HepG2 (cell line): ENCODE measurements at regions not wholly inside any gene's neighbourhood (a gene's known extent, or its start where the extent isn't known, plus 50 kb on each side); places are given as distances from the start of the nearest gene placed in this dataset.

Experiments used
- CREM ChIP-seq, 2 experiments: sonication (generic) in 1 of 2; formaldehyde crosslinking in 1 of 2; IDR thresholded peaks; 2 replicates each; pipeline versions ENCODE4 v1.4.0 to v1.6.1; 2016 to 2020; ENCODE audit warnings: antibody characterized with exemption in 1 of 2, mild to moderate bottlenecking in 1 of 2, missing genetic modification reagents in 1 of 2
- DMAP1 ChIP-seq: IDR thresholded peaks from 2 replicates; pipeline ENCODE4 v1.6.1; 2016
- HNF4A ChIP-seq: sonication (generic); formaldehyde crosslinking; IDR thresholded peaks from 2 replicates; pipeline ENCODE4 v1.4.0; 2020; ENCODE audit warnings: missing genetic modification reagents
- RORA ChIP-seq: sonication (generic); formaldehyde crosslinking; IDR thresholded peaks from 2 replicates; pipeline ENCODE4 v1.5.0; 2020; ENCODE audit warnings: mild to moderate bottlenecking, missing genetic modification reagents, moderate library complexity
- ZMYM4 ChIP-seq: sonication (generic); formaldehyde crosslinking; IDR thresholded peaks from 2 replicates; pipeline ENCODE4 v1.8.1; 2023; ENCODE audit warnings: mild to moderate bottlenecking, missing genetic modification reagents
- ZNF235 ChIP-seq: sonication (generic); formaldehyde crosslinking; IDR thresholded peaks from 2 replicates; pipeline ENCODE4 v1.8.1; 2023; ENCODE audit warnings: mild to moderate bottlenecking, missing genetic modification reagents, borderline replicate concordance
- TF ChIP-seq, protein P1 (sequence below): IDR thresholded peaks from 2 replicates; pipeline ENCODE4 v1.6.1; 2016; ENCODE audit warnings: low read depth, missing genetic modification reagents, missing compliant biosample characterization
- TF ChIP-seq, protein P2 (sequence below): sonication (generic); formaldehyde crosslinking; IDR thresholded peaks from 2 replicates; pipeline ENCODE4 v1.4.0; 2020; ENCODE audit warnings: missing genetic modification reagents
- TF ChIP-seq, protein P3 (sequence below): fragments of 450-650 bp; IDR thresholded peaks from 2 replicates; pipeline ENCODE4 v1.6.1; 2017; ENCODE audit warnings: mild to moderate bottlenecking
- TF ChIP-seq, protein P4 (sequence below): sonication (generic); formaldehyde crosslinking; IDR thresholded peaks from 2 replicates; pipeline ENCODE4 v1.9.0; 2021; ENCODE audit warnings: mild to moderate bottlenecking, missing genetic modification reagents

DNA sequence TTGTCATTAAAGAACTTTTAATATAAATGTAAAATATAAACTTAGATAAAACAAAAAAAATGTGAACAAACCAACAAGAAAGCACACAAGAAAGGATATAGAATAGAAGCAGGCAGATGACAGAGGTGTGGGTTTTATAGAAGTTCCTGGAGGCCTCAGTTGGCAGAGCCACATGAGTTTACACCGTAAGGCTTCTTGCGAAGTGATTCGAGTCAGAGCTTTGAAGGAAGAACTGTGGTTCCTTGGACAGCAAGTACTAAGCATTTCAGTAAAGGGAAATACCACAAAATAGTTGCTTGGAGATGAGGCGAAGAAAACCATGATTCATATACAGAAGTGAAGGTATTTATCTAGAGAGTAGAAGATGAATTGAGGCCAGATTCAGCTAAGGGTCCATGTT is 207.9 kb upstream of the EYA4 start (continued):
- no peak for TF ChIP-seq ZNF235 (CRISPR knock-in tag)
- no peak for TF ChIP-seq RORA (CRISPR knock-in tag)
- no peak for TF ChIP-seq DMAP1 (CRISPR knock-in tag)
- TF ChIP-seq, protein P1, sequence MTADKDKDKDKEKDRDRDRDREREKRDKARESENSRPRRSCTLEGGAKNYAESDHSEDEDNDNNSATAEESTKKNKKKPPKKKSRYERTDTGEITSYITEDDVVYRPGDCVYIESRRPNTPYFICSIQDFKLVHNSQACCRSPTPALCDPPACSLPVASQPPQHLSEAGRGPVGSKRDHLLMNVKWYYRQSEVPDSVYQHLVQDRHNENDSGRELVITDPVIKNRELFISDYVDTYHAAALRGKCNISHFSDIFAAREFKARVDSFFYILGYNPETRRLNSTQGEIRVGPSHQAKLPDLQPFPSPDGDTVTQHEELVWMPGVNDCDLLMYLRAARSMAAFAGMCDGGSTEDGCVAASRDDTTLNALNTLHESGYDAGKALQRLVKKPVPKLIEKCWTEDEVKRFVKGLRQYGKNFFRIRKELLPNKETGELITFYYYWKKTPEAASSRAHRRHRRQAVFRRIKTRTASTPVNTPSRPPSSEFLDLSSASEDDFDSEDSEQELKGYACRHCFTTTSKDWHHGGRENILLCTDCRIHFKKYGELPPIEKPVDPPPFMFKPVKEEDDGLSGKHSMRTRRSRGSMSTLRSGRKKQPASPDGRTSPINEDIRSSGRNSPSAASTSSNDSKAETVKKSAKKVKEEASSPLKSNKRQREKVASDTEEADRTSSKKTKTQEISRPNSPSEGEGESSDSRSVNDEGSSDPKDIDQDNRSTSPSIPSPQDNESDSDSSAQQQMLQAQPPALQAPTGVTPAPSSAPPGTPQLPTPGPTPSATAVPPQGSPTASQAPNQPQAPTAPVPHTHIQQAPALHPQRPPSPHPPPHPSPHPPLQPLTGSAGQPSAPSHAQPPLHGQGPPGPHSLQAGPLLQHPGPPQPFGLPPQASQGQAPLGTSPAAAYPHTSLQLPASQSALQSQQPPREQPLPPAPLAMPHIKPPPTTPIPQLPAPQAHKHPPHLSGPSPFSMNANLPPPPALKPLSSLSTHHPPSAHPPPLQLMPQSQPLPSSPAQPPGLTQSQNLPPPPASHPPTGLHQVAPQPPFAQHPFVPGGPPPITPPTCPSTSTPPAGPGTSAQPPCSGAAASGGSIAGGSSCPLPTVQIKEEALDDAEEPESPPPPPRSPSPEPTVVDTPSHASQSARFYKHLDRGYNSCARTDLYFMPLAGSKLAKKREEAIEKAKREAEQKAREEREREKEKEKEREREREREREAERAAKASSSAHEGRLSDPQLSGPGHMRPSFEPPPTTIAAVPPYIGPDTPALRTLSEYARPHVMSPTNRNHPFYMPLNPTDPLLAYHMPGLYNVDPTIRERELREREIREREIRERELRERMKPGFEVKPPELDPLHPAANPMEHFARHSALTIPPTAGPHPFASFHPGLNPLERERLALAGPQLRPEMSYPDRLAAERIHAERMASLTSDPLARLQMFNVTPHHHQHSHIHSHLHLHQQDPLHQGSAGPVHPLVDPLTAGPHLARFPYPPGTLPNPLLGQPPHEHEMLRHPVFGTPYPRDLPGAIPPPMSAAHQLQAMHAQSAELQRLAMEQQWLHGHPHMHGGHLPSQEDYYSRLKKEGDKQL (CRISPR knock-in tag), result no peak
- no peak for TF ChIP-seq HNF4A (CRISPR knock-in tag)
- TF ChIP-seq CREM (IDR thresholded peaks at IDR 0.05), result no peak
- TF ChIP-seq CREM (CRISPR knock-in tag; IDR thresholded peaks at IDR 0.05), result no peak
- TF ChIP-seq, protein P2, sequence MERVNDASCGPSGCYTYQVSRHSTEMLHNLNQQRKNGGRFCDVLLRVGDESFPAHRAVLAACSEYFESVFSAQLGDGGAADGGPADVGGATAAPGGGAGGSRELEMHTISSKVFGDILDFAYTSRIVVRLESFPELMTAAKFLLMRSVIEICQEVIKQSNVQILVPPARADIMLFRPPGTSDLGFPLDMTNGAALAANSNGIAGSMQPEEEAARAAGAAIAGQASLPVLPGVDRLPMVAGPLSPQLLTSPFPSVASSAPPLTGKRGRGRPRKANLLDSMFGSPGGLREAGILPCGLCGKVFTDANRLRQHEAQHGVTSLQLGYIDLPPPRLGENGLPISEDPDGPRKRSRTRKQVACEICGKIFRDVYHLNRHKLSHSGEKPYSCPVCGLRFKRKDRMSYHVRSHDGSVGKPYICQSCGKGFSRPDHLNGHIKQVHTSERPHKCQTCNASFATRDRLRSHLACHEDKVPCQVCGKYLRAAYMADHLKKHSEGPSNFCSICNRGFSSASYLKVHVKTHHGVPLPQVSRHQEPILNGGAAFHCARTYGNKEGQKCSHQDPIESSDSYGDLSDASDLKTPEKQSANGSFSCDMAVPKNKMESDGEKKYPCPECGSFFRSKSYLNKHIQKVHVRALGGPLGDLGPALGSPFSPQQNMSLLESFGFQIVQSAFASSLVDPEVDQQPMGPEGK (CRISPR knock-in tag), result no peak
- TF ChIP-seq, protein P3, sequence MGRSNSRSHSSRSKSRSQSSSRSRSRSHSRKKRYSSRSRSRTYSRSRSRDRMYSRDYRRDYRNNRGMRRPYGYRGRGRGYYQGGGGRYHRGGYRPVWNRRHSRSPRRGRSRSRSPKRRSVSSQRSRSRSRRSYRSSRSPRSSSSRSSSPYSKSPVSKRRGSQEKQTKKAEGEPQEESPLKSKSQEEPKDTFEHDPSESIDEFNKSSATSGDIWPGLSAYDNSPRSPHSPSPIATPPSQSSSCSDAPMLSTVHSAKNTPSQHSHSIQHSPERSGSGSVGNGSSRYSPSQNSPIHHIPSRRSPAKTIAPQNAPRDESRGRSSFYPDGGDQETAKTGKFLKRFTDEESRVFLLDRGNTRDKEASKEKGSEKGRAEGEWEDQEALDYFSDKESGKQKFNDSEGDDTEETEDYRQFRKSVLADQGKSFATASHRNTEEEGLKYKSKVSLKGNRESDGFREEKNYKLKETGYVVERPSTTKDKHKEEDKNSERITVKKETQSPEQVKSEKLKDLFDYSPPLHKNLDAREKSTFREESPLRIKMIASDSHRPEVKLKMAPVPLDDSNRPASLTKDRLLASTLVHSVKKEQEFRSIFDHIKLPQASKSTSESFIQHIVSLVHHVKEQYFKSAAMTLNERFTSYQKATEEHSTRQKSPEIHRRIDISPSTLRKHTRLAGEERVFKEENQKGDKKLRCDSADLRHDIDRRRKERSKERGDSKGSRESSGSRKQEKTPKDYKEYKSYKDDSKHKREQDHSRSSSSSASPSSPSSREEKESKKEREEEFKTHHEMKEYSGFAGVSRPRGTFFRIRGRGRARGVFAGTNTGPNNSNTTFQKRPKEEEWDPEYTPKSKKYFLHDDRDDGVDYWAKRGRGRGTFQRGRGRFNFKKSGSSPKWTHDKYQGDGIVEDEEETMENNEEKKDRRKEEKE, result no peak
- TF ChIP-seq ZMYM4 (CRISPR knock-in tag), result no peak
- TF ChIP-seq, protein P4, sequence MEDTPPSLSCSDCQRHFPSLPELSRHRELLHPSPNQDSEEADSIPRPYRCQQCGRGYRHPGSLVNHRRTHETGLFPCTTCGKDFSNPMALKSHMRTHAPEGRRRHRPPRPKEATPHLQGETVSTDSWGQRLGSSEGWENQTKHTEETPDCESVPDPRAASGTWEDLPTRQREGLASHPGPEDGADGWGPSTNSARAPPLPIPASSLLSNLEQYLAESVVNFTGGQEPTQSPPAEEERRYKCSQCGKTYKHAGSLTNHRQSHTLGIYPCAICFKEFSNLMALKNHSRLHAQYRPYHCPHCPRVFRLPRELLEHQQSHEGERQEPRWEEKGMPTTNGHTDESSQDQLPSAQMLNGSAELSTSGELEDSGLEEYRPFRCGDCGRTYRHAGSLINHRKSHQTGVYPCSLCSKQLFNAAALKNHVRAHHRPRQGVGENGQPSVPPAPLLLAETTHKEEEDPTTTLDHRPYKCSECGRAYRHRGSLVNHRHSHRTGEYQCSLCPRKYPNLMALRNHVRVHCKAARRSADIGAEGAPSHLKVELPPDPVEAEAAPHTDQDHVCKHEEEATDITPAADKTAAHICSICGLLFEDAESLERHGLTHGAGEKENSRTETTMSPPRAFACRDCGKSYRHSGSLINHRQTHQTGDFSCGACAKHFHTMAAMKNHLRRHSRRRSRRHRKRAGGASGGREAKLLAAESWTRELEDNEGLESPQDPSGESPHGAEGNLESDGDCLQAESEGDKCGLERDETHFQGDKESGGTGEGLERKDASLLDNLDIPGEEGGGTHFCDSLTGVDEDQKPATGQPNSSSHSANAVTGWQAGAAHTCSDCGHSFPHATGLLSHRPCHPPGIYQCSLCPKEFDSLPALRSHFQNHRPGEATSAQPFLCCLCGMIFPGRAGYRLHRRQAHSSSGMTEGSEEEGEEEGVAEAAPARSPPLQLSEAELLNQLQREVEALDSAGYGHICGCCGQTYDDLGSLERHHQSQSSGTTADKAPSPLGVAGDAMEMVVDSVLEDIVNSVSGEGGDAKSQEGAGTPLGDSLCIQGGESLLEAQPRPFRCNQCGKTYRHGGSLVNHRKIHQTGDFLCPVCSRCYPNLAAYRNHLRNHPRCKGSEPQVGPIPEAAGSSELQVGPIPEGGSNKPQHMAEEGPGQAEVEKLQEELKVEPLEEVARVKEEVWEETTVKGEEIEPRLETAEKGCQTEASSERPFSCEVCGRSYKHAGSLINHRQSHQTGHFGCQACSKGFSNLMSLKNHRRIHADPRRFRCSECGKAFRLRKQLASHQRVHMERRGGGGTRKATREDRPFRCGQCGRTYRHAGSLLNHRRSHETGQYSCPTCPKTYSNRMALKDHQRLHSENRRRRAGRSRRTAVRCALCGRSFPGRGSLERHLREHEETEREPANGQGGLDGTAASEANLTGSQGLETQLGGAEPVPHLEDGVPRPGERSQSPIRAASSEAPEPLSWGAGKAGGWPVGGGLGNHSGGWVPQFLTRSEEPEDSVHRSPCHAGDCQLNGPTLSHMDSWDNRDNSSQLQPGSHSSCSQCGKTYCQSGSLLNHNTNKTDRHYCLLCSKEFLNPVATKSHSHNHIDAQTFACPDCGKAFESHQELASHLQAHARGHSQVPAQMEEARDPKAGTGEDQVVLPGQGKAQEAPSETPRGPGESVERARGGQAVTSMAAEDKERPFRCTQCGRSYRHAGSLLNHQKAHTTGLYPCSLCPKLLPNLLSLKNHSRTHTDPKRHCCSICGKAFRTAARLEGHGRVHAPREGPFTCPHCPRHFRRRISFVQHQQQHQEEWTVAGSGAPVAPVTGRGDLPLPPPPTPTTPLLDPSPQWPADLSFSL (CRISPR knock-in tag), result no peak
